ENCODE measurements at regions not wholly inside any gene's neighbourhood (a gene's known extent, or its start where the extent isn't known, plus 50 kb on each side); places are given as distances from the start of the nearest gene placed in this dataset.

GRCh38 chr9:28293369-28294090, 720.2 kb upstream of the C9orf72 start:
- DNase-seq, result no peak
- 88 to 90% methylated on average over 3 of the region's 3 CpGs for WGBS, 2 donors
- H3K36me3 ChIP-seq, result no peaks in the 10 kb centered on the region
- no peak overlapping the region for H3K4me3 ChIP-seq (replicated peaks in 1 of 3)
- no peak for TF ChIP-seq CTCF (IDR thresholded peaks at IDR 0.05)
- no peak for TF ChIP-seq POLR2A (IDR thresholded peaks at IDR 0.05)
- H3K27me3 ChIP-seq, result no peaks in the 10 kb centered on the region
- H3K9me3 ChIP-seq, result no peaks in the 10 kb centered on the region
- intact Hi-C loops (cut with DNase I), result no loop called here
- H3K27ac ChIP-seq, result no peak overlapping the region
- H3K4me1 ChIP-seq, result peaks cover 0 to 2% of the 10 kb centered on the region in 2 donors

GRCh38 chr9:28301281-28301680, 728.0 kb upstream of the C9orf72 start:
- Histone ChIP-seq H3K4me3 (replicated peaks in 1 of 3) (no peak overlapping the region), H3K36me3 (no peaks in the 10 kb centered on the region), H3K27me3 (no peaks in the 10 kb centered on the region), H3K4me1 (no peaks in the 10 kb centered on the region), H3K27ac (no peak overlapping the region), H3K9me3 (no peaks in the 10 kb centered on the region)
- TF ChIP-seq CTCF (IDR thresholded peaks at IDR 0.05), result no peak
- TF ChIP-seq POLR2A (IDR thresholded peaks at IDR 0.05), result no peak
- DNase-seq, result no peak
- intact Hi-C loops (cut with DNase I), result no loop called here

GRCh38 chr9:28317745-28318144, 744.5 kb upstream of the C9orf72 start:
- H3K27me3 ChIP-seq, result no peaks in the 10 kb centered on the region
- DNase-seq, result no peak
- intact Hi-C loops (cut with DNase I), result no loop called here
- H3K4me1 ChIP-seq, result no peaks in the 10 kb centered on the region
- H3K9me3 ChIP-seq, result no peaks in the 10 kb centered on the region
- no peak for TF ChIP-seq POLR2A (IDR thresholded peaks at IDR 0.05)
- no peaks in the 10 kb centered on the region for H3K36me3 ChIP-seq
- WGBS, 2 donors, result 86 to 90% methylated on average over 1 of the region's 1 CpG
- H3K27ac ChIP-seq, result no peak overlapping the region
- H3K4me3 ChIP-seq (replicated peaks in 1 of 3), result no peak overlapping the region

GRCh38 chr9:28318515-28318914, 745.2 kb upstream of the C9orf72 start:
- no peak for DNase-seq
- Histone ChIP-seq H3K27ac (no peak overlapping the region), H3K9me3 (no peaks in the 10 kb centered on the region), H3K4me1 (no peaks in the 10 kb centered on the region), H3K4me3 (replicated peaks in 1 of 3) (no peak overlapping the region), H3K36me3 (no peaks in the 10 kb centered on the region), H3K27me3 (no peaks in the 10 kb centered on the region)
- TF ChIP-seq POLR2A (IDR thresholded peaks at IDR 0.05) (no peak), CTCF (IDR thresholded peaks at IDR 0.05) (no peak)
- 85 to 93% methylated on average over 1 of the region's 1 CpG for WGBS, 2 donors
- intact Hi-C loops (cut with DNase I), result no loop called here

GRCh38 chr9:28319981-28320380, 746.7 kb upstream of the C9orf72 start:
- no peak overlapping the region for H3K27ac ChIP-seq
- TF ChIP-seq CTCF (IDR thresholded peaks at IDR 0.05), result no peak
- TF ChIP-seq POLR2A (IDR thresholded peaks at IDR 0.05), result no peak
- 75 to 77% methylated on average over 2 of the region's 2 CpGs for WGBS, 2 donors
- no peak for DNase-seq
- no peaks in the 10 kb centered on the region for H3K36me3 ChIP-seq
- H3K9me3 ChIP-seq, result no peaks in the 10 kb centered on the region
- H3K27me3 ChIP-seq, result no peaks in the 10 kb centered on the region
- no peak overlapping the region for H3K4me3 ChIP-seq (replicated peaks in 1 of 3)
- intact Hi-C loops (cut with DNase I), result no loop called here
- no peaks in the 10 kb centered on the region for H3K4me1 ChIP-seq

Measured in thyroid gland (tissue), 4 donors.